ENCODE measurements at regions not wholly inside any gene's neighbourhood (a gene's known extent, or its start where the extent isn't known, plus 50 kb on each side); places are given as distances from the start of the nearest gene placed in this dataset.
"Not testable (repeated sequence)": the region's sequence is repeated elsewhere in the genome, so short reads cannot be mapped to it uniquely, and the experiment has no call there.

- Mint-ChIP-seq H3K9me3 (no peaks in the 10 kb centered on the region), H3K4me1 (peaks cover 7% of the 10 kb centered on the region), H3K36me3 (ENCODE audit: low read depth) (no peaks in the 10 kb centered on the region), H3K27ac (no peak overlapping the region), H3K27me3 (ENCODE audit: insufficient read depth) (peaks cover 7% of the 10 kb centered on the region), H3K4me3 (no peak overlapping the region)
- Histone ChIP-seq H3K9me3 (ENCODE audit: control insufficient read depth, low read length) (no peaks in the 10 kb centered on the region), H3K4me1 (ENCODE audit: control insufficient read depth, insufficient read depth, low read length) (no peaks in the 10 kb centered on the region), H3K27ac (ENCODE audit: low read depth, low read length) (no peak overlapping the region), H3K4me3 (ENCODE audit: low read length) (no peak overlapping the region), H3K36me3 (ENCODE audit: control insufficient read depth, insufficient read depth, low read length) (no peaks in the 10 kb centered on the region), H3K27me3 (ENCODE audit: control insufficient read depth, insufficient read depth, low read length, poor library complexity, severe bottlenecking) (no peaks in the 10 kb centered on the region), H3K9ac (ENCODE audit: extremely low read depth, low read length, poor library complexity, severe bottlenecking) (no peak overlapping the region)
- TF ChIP-seq, protein P1, sequence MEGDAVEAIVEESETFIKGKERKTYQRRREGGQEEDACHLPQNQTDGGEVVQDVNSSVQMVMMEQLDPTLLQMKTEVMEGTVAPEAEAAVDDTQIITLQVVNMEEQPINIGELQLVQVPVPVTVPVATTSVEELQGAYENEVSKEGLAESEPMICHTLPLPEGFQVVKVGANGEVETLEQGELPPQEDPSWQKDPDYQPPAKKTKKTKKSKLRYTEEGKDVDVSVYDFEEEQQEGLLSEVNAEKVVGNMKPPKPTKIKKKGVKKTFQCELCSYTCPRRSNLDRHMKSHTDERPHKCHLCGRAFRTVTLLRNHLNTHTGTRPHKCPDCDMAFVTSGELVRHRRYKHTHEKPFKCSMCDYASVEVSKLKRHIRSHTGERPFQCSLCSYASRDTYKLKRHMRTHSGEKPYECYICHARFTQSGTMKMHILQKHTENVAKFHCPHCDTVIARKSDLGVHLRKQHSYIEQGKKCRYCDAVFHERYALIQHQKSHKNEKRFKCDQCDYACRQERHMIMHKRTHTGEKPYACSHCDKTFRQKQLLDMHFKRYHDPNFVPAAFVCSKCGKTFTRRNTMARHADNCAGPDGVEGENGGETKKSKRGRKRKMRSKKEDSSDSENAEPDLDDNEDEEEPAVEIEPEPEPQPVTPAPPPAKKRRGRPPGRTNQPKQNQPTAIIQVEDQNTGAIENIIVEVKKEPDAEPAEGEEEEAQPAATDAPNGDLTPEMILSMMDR (conservative IDR thresholded peaks at IDR 0.05): peak; percentile 65
- DNase-seq: no peak
- 88 to 90% methylated on average over 1 to 2 of the region's 2 CpGs for WGBS, 2 experiments (ENCODE audit: insufficient coverage in 1 of 2, insufficient read length in 1 of 2)
These were observed 99.1 kb upstream of the SMAD3 start for GRCh38 chr15:66966256-66966655.

GRCh38 chr15:66968806-66969596 lies 96.4 kb upstream of the SMAD3 start:
- WGBS, 2 experiments (ENCODE audit: insufficient coverage in 1 of 2, insufficient read length in 1 of 2): 95 to 96% methylated on average over 5 to 10 of the region's 10 CpGs
- TF ChIP-seq, protein P1 (conservative IDR thresholded peaks at IDR 0.05): no peak
- no peak overlapping the region for H3K4me3 Mint-ChIP-seq
- no peaks in the 10 kb centered on the region for H3K9me3 Mint-ChIP-seq
- Histone ChIP-seq H3K9ac (ENCODE audit: extremely low read depth, low read length, poor library complexity, severe bottlenecking) (no peak overlapping the region), H3K36me3 (ENCODE audit: control insufficient read depth, insufficient read depth, low read length) (no peaks in the 10 kb centered on the region), H3K9me3 (ENCODE audit: control insufficient read depth, low read length) (no peaks in the 10 kb centered on the region), H3K4me1 (ENCODE audit: control insufficient read depth, insufficient read depth, low read length) (no peaks in the 10 kb centered on the region), H3K27ac (ENCODE audit: low read depth, low read length) (no peak overlapping the region), H3K27me3 (ENCODE audit: control insufficient read depth, insufficient read depth, low read length, poor library complexity, severe bottlenecking) (no peaks in the 10 kb centered on the region), H3K4me3 (ENCODE audit: low read length) (no peak overlapping the region)
- H3K36me3 Mint-ChIP-seq (ENCODE audit: low read depth): no peaks in the 10 kb centered on the region
- no peak overlapping the region for H3K27ac Mint-ChIP-seq
- H3K4me1 Mint-ChIP-seq: peaks cover 8% of the 10 kb centered on the region
- H3K27me3 Mint-ChIP-seq (ENCODE audit: insufficient read depth): peaks cover 7% of the 10 kb centered on the region
- no peak for DNase-seq

- H3K36me3 ChIP-seq (ENCODE audit: control insufficient read depth, insufficient read depth, low read length); H3K27ac ChIP-seq (ENCODE audit: low read depth, low read length); H3K9me3 ChIP-seq (ENCODE audit: control insufficient read depth, low read length); H3K9me3 Mint-ChIP-seq; DNase-seq; H3K4me1 ChIP-seq (ENCODE audit: control insufficient read depth, insufficient read depth, low read length); H3K27me3 Mint-ChIP-seq (ENCODE audit: insufficient read depth); H3K36me3 Mint-ChIP-seq (ENCODE audit: low read depth); H3K27ac Mint-ChIP-seq; H3K27me3 ChIP-seq (ENCODE audit: control insufficient read depth, insufficient read depth, low read length, poor library complexity, severe bottlenecking); H3K4me3 ChIP-seq (ENCODE audit: low read length); H3K9ac ChIP-seq (ENCODE audit: extremely low read depth, low read length, poor library complexity, severe bottlenecking); H3K4me3 Mint-ChIP-seq: not testable (repeated sequence)
- 85 to 92% methylated on average over 7 to 10 of the region's 10 CpGs for WGBS, 2 experiments (ENCODE audit: insufficient coverage in 1 of 2, insufficient read length in 1 of 2)
- peaks cover 31% of the 10 kb centered on the region for H3K4me1 Mint-ChIP-seq
These were observed 91.3 kb upstream of the SMAD3 start for GRCh38 chr15:66974131-66974530.

- DNase-seq; H3K4me3 ChIP-seq (ENCODE audit: low read length); H3K9me3 Mint-ChIP-seq; H3K27me3 Mint-ChIP-seq (ENCODE audit: insufficient read depth); H3K27ac ChIP-seq (ENCODE audit: low read depth, low read length); H3K9ac ChIP-seq (ENCODE audit: extremely low read depth, low read length, poor library complexity, severe bottlenecking); H3K9me3 ChIP-seq (ENCODE audit: control insufficient read depth, low read length); H3K36me3 Mint-ChIP-seq (ENCODE audit: low read depth); H3K4me1 ChIP-seq (ENCODE audit: control insufficient read depth, insufficient read depth, low read length); H3K4me3 Mint-ChIP-seq; H3K27ac Mint-ChIP-seq; H3K36me3 ChIP-seq (ENCODE audit: control insufficient read depth, insufficient read depth, low read length); H3K27me3 ChIP-seq (ENCODE audit: control insufficient read depth, insufficient read depth, low read length, poor library complexity, severe bottlenecking): not testable (repeated sequence)
- 94 to 96% methylated on average over 13 to 18 of the region's 18 CpGs for WGBS, 2 experiments (ENCODE audit: insufficient coverage in 1 of 2, insufficient read length in 1 of 2)
- peaks cover 31% of the 10 kb centered on the region for H3K4me1 Mint-ChIP-seq
These were observed 89.2 kb upstream of the SMAD3 start for GRCh38 chr15:66976106-66976640.

DNA sequence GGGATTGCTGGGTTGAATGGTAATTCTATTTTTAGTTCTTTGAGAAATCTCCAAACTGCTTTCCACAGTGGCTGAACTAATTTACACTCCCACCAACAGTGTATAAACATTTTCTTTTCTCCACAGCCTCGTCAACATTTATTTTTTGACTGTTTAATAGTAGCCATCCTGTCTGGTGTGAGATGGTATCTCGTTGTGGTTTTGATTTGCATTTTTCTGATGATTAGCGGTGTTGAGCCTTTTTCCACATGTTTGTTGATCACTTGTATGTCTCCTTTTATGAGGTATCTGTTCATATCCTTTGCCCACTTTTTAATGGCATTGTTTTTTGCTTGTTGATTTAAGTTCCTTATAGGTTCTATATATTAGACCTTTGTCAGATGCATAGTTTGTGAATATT lies 85.1 kb upstream of the SMAD3 start:
- not testable (repeated sequence) for H3K9me3 ChIP-seq (ENCODE audit: control insufficient read depth, low read length); H3K27me3 ChIP-seq (ENCODE audit: control insufficient read depth, insufficient read depth, low read length, poor library complexity, severe bottlenecking); H3K4me1 ChIP-seq (ENCODE audit: control insufficient read depth, insufficient read depth, low read length); H3K36me3 ChIP-seq (ENCODE audit: control insufficient read depth, insufficient read depth, low read length); H3K36me3 Mint-ChIP-seq (ENCODE audit: low read depth); DNase-seq; H3K27ac Mint-ChIP-seq; H3K9me3 Mint-ChIP-seq; H3K27ac ChIP-seq (ENCODE audit: low read depth, low read length); H3K4me3 Mint-ChIP-seq; H3K4me3 ChIP-seq (ENCODE audit: low read length); H3K9ac ChIP-seq (ENCODE audit: extremely low read depth, low read length, poor library complexity, severe bottlenecking)
- Mint-ChIP-seq H3K4me1 (peaks cover 12% of the 10 kb centered on the region), H3K27me3 (ENCODE audit: insufficient read depth) (peaks cover 11% of the 10 kb centered on the region)
- 92% methylated on average over 2 to 3 of the region's 3 CpGs for WGBS, 2 experiments (ENCODE audit: insufficient coverage in 1 of 2, insufficient read length in 1 of 2)
